HEK293 (cell line): ENCODE measurements at regions not wholly inside any gene's neighbourhood (a gene's known extent, or its start where the extent isn't known, plus 50 kb on each side); places are given as distances from the start of the nearest gene placed in this dataset.

Experiments used
- CTCF ChIA-PET: fragments of 350-600 bp; formaldehyde crosslinking; extraction: SDS; loops from one replicate; lab custom pipeline; 2021; ENCODE audit warnings: antibody characterized with exemption; lab: Yijun Ruan, JAX
- POLR2A ChIA-PET: fragments of 300-600 bp; formaldehyde crosslinking; extraction: SDS; loops from one replicate; lab custom pipeline; 2020; ENCODE audit warnings: antibody characterized with exemption, inconsistent platforms; lab: Yijun Ruan, JAX
- H3K27ac ChIP-seq: fragments of 200-500 bp; sonication (Bioruptor generic); 2 replicates; pipeline ENCODE4 v1.5.1; 2014; ENCODE audit warnings: low read depth, low read length, control low read depth, inconsistent platforms; ENCODE audit errors: extremely low read depth
- H3K36me3 ChIP-seq, 2 experiments: fragments of 200-500 bp in 1 of 2; sonication (Bioruptor generic) in 1 of 2; 1 replicate in 1 of 2; 2 replicates in 1 of 2; pipeline ENCODE4 v1.5.1; 2014 to 2017; ENCODE audit warnings: inconsistent platforms in 2 of 2, low read length in 2 of 2; ENCODE audit not compliant: control insufficient read depth in 2 of 2, insufficient read depth in 1 of 2
- H3K4me1 ChIP-seq: fragments of 200-500 bp; sonication (Bioruptor generic); 2 replicates; pipeline ENCODE4 v1.5.1; 2014; ENCODE audit warnings: mild to moderate bottlenecking, low read length, inconsistent platforms; ENCODE audit not compliant: control insufficient read depth, insufficient read depth
- H3K4me3 ChIP-seq: 2 replicates; pipeline ENCODE4 v1.5.1; 2011; ENCODE audit warnings: low read depth, mild to moderate bottlenecking, control low read depth, low read length, moderate library complexity
- H3K9me3 ChIP-seq: fragments of 200-500 bp; sonication (Bioruptor generic); 2 replicates; pipeline ENCODE4 v1.5.1; 2014; ENCODE audit warnings: low read depth, low read length, inconsistent platforms; ENCODE audit not compliant: control insufficient read depth, insufficient read depth
- HOXA7 ChIP-seq: sonication (generic); formaldehyde crosslinking; IDR thresholded peaks from 2 replicates; pipeline ENCODE4 v1.8.1; 2022; ENCODE audit warnings: missing genetic modification reagents, borderline replicate concordance
- KLF10 ChIP-seq: fragments of 450-650 bp; IDR thresholded peaks from 2 replicates; pipeline ENCODE4 v1.5.1; 2018; ENCODE audit warnings: missing biosample characterization, mild to moderate bottlenecking, missing genetic modification characterization
- MZF1 ChIP-seq: fragments of 450-650 bp; formaldehyde crosslinking; IDR thresholded peaks from 2 replicates; pipeline ENCODE4 v1.5.1; 2017; ENCODE audit warnings: missing biosample characterization, missing genetic modification characterization, borderline replicate concordance
- PATZ1 ChIP-seq: fragments of 450-650 bp; formaldehyde crosslinking; IDR thresholded peaks from 2 replicates; pipeline ENCODE4 v1.5.1; 2016; ENCODE audit warnings: missing biosample characterization, missing genetic modification characterization
- TCF7L2 ChIP-seq: IDR thresholded peaks from 2 replicates; pipeline ENCODE4 v1.6.1; 2011; ENCODE audit warnings: low read depth, mild to moderate bottlenecking, inconsistent platforms, low read length, moderate library complexity, borderline replicate concordance
- ZBTB11 ChIP-seq: fragments of 450-650 bp; formaldehyde crosslinking; conservative IDR thresholded peaks from 2 replicates; pipeline ENCODE4 v1.5.1; 2016; ENCODE audit warnings: low read depth, missing biosample characterization, missing genetic modification characterization
- ZBTB21 ChIP-seq: fragments of 450-650 bp; formaldehyde crosslinking; IDR thresholded peaks from 2 replicates; pipeline ENCODE4 v1.5.1; 2017; ENCODE audit warnings: missing biosample characterization, missing genetic modification characterization
- ZNF202 ChIP-seq: fragments of 450-650 bp; formaldehyde crosslinking; IDR thresholded peaks from 2 replicates; pipeline ENCODE4 v1.5.1; 2016; ENCODE audit warnings: missing biosample characterization, missing genetic modification characterization, borderline replicate concordance
- ZNF280D ChIP-seq: fragments of 450-650 bp; formaldehyde crosslinking; IDR thresholded peaks from 2 replicates; pipeline ENCODE4 v1.5.1; 2016; ENCODE audit warnings: missing biosample characterization, missing genetic modification characterization
- ZNF548 ChIP-seq: fragments of 450-650 bp; formaldehyde crosslinking; IDR thresholded peaks from 2 replicates; pipeline ENCODE4 v1.5.1; 2016; ENCODE audit warnings: missing biosample characterization, missing genetic modification characterization
- ZNF776 ChIP-seq: fragments of 450-650 bp; formaldehyde crosslinking; IDR thresholded peaks from 2 replicates; pipeline ENCODE4 v1.5.0; 2017; ENCODE audit warnings: missing biosample characterization, missing genetic modification characterization, borderline replicate concordance
- ZNF843 ChIP-seq: fragments of 450-650 bp; formaldehyde crosslinking; IDR thresholded peaks from 2 replicates; pipeline ENCODE4 v1.5.1; 2016; ENCODE audit warnings: missing biosample characterization, missing genetic modification characterization

GRCh38 chr12:88884600-88884999, 304.3 kb upstream of the KITLG start:
- CTCF ChIA-PET, result interaction anchor here (0.7 to 0.8 kb wide), 2 partner anchors 9 to 10 kb away, joined by 3 to 4 read pairs; no protein-coding TSS in a partner anchor

More at GRCh38 chr12:88884600-88884999, 304.3 kb upstream of the KITLG start:
- Histone ChIP-seq H3K9me3 (no peaks in the 10 kb centered on the region), H3K4me1 (no peaks in the 10 kb centered on the region), H3K4me3 (no peak overlapping the region), H3K36me3 (no peaks in the 10 kb centered on the region), H3K27ac (no peak overlapping the region)
- no peak for TF ChIP-seq ZNF843 (tag by site-specific recombination)
- no peak for TF ChIP-seq HOXA7 (CRISPR knock-in tag)
- TF ChIP-seq KLF10 (tag by site-specific recombination), result no peak
- TF ChIP-seq PATZ1 (tag by site-specific recombination), result no peak
- TF ChIP-seq ZBTB11, result no peak
- no peak for TF ChIP-seq TCF7L2
- TF ChIP-seq ZNF280D, result no peak
- no peak for TF ChIP-seq MZF1 (tag by site-specific recombination)
- no peak for TF ChIP-seq ZBTB21 (tag by site-specific recombination)
- no peak for TF ChIP-seq ZNF202 (tag by site-specific recombination)
- TF ChIP-seq ZNF548 (tag by site-specific recombination), result no peak
- no peak for TF ChIP-seq ZNF776 (tag by site-specific recombination)
- POLR2A ChIA-PET, result no interaction called here
